ENCODE measurements at regions not wholly inside any gene's neighbourhood (a gene's known extent, or its start where the extent isn't known, plus 50 kb on each side); places are given as distances from the start of the nearest gene placed in this dataset.
"Not testable (repeated sequence)": the region's sequence is repeated elsewhere in the genome, so short reads cannot be mapped to it uniquely, and the experiment has no call there.

GRCh38 chr22:22372086-22372485 is 127.5 kb downstream of the VPREB1 start:
- DNase-seq (ENCODE audit: low read depth, low spot score): no peak

GRCh38 chr22:22374163-22374562 is 129.6 kb downstream of the VPREB1 start:
- DNase-seq (ENCODE audit: low read depth, low spot score): no peak

GRCh38 chr22:22374579-22374978 is 130.0 kb downstream of the VPREB1 start:
- no peak for DNase-seq (ENCODE audit: low read depth, low spot score)

- DNase-seq (ENCODE audit: low read depth, low spot score): no peak
Measured at GRCh38 chr22:22375576-22376351, 131.2 kb downstream of the VPREB1 start.

- DNase-seq (ENCODE audit: low read depth, low spot score): no peak
Measured at GRCh38 chr22:22376352-22376706, 131.7 kb downstream of the VPREB1 start.

- DNase-seq (ENCODE audit: low read depth, low spot score): not testable (repeated sequence)
Measured at GRCh38 chr22:22376884-22377283, 131.7 kb downstream of the ZNF280B start.

- no peak for DNase-seq (ENCODE audit: low read depth, low spot score)
Measured at GRCh38 chr22:22377335-22377734, 131.2 kb downstream of the ZNF280B start.

GRCh38 chr22:22378446-22379415 is 129.8 kb downstream of the ZNF280B start:
- no peak for DNase-seq (ENCODE audit: low read depth, low spot score)

- DNase-seq (ENCODE audit: low read depth, low spot score): peak; percentile 38
Measured at GRCh38 chr22:22380098-22381030, 128.2 kb downstream of the ZNF280B start.

- DNase-seq (ENCODE audit: low read depth, low spot score): not testable (repeated sequence)
Measured at GRCh38 chr22:22381292-22381691, 127.2 kb downstream of the ZNF280B start.

GRCh38 chr22:22384267-22384666 is 124.3 kb downstream of the ZNF280B start:
- DNase-seq (ENCODE audit: low read depth, low spot score): no peak

GRCh38 chr22:22384668-22385244 is 123.8 kb downstream of the ZNF280B start:
- no peak for DNase-seq (ENCODE audit: low read depth, low spot score)

- no peak for DNase-seq (ENCODE audit: low read depth, low spot score)
Measured at GRCh38 chr22:22386602-22387385, 121.7 kb downstream of the ZNF280B start.

GRCh38 chr22:22387386-22387736 is 121.2 kb downstream of the ZNF280B start:
- no peak for DNase-seq (ENCODE audit: low read depth, low spot score)

GRCh38 chr22:22388090-22388489 is 120.5 kb downstream of the ZNF280B start:
- DNase-seq (ENCODE audit: low read depth, low spot score): no peak

GRCh38 chr22:22388494-22388893 is 120.0 kb downstream of the ZNF280B start:
- DNase-seq (ENCODE audit: low read depth, low spot score): no peak

GRCh38 chr22:22389467-22389866 is 119.1 kb downstream of the ZNF280B start:
- DNase-seq (ENCODE audit: low read depth, low spot score): no peak

GRCh38 chr22:22390989-22391388 is 117.6 kb downstream of the ZNF280B start:
- no peak for DNase-seq (ENCODE audit: low read depth, low spot score)

GRCh38 chr22:22391543-22391942 is 117.0 kb downstream of the ZNF280B start:
- DNase-seq (ENCODE audit: low read depth, low spot score): no peak

GRCh38 chr22:22392131-22392530 is 116.4 kb downstream of the ZNF280B start:
- DNase-seq (ENCODE audit: low read depth, low spot score): no peak

All from ELF-1 (cell line).